Lower leg skin (tissue), 3 donors: ENCODE measurements at regions not wholly inside any gene's neighbourhood (a gene's known extent, or its start where the extent isn't known, plus 50 kb on each side); places are given as distances from the start of the nearest gene placed in this dataset.

ENCODE experiments used
- CTCF ChIP-seq, 3 donors: fragments of 450-650 bp; IDR thresholded peaks; one replicate each; pipeline ENCODE4 v1.5.1; 2016; ENCODE audit warnings: antibody characterized with exemption in 3 of 3, mild to moderate bottlenecking in 3 of 3, moderate library complexity in 2 of 3
- POLR2A ChIP-seq, 2 donors: fragments of 450-650 bp; IDR thresholded peaks; one replicate each; pipeline ENCODE4 v1.6.1; 2016 to 2017; ENCODE audit warnings: antibody characterized with exemption in 2 of 2, mild to moderate bottlenecking in 1 of 2, moderate library complexity in 1 of 2

GRCh38 chr12:100708591-100708990, 86.0 kb upstream of the ANO4 start:
- no peak for TF ChIP-seq CTCF (IDR thresholded peaks at IDR 0.05)
- no peak for TF ChIP-seq POLR2A (IDR thresholded peaks at IDR 0.05)
